ENCODE measurements at regions not wholly inside any gene's neighbourhood (a gene's known extent, or its start where the extent isn't known, plus 50 kb on each side); places are given as distances from the start of the nearest gene placed in this dataset.
"Not testable (repeated sequence)": the region's sequence is repeated elsewhere in the genome, so short reads cannot be mapped to it uniquely, and the experiment has no call there.

GRCh38 chr2:39872748-39873147, 93.7 kb upstream of the THUMPD2 start:
- H3K4me3 Mint-ChIP-seq = no peak overlapping the region
- DNase-seq = no peak
- H3K9me3 Mint-ChIP-seq = peaks cover 8% of the 10 kb centered on the region
- no peak overlapping the region for H3K27ac Mint-ChIP-seq
- no peak for TF ChIP-seq CTCF (IDR thresholded peaks at IDR 0.05)
- no peaks in the 10 kb centered on the region for H3K4me1 Mint-ChIP-seq
- no peaks in the 10 kb centered on the region for H3K36me3 Mint-ChIP-seq (ENCODE audit: low read depth)
- H3K27me3 Mint-ChIP-seq (ENCODE audit: low read depth, poor library complexity) = no peaks in the 10 kb centered on the region

- no peak overlapping the region for H3K4me3 Mint-ChIP-seq
- no peaks in the 10 kb centered on the region for H3K36me3 Mint-ChIP-seq (ENCODE audit: low read depth)
- no peaks in the 10 kb centered on the region for H3K4me1 Mint-ChIP-seq
- DNase-seq = no peak
- no peak overlapping the region for H3K27ac Mint-ChIP-seq
- H3K9me3 Mint-ChIP-seq = no peaks in the 10 kb centered on the region
- H3K27me3 Mint-ChIP-seq (ENCODE audit: low read depth, poor library complexity) = peaks cover 2% of the 10 kb centered on the region
- no peak for TF ChIP-seq CTCF (IDR thresholded peaks at IDR 0.05)
Observed at GRCh38 chr2:39871291-39871761, 92.3 kb upstream of the THUMPD2 start.

- no peak for TF ChIP-seq CTCF (IDR thresholded peaks at IDR 0.05)
- no peak overlapping the region for H3K27ac Mint-ChIP-seq
- H3K4me1 Mint-ChIP-seq = no peaks in the 10 kb centered on the region
- H3K4me3 Mint-ChIP-seq = no peak overlapping the region
- DNase-seq = no peak
- peaks cover 2% of the 10 kb centered on the region for H3K27me3 Mint-ChIP-seq (ENCODE audit: low read depth, poor library complexity)
- no peaks in the 10 kb centered on the region for H3K9me3 Mint-ChIP-seq
- no peaks in the 10 kb centered on the region for H3K36me3 Mint-ChIP-seq (ENCODE audit: low read depth)
Observed at GRCh38 chr2:39870871-39871270, 91.8 kb upstream of the THUMPD2 start.

GRCh38 chr2:39867268-39867667, 88.2 kb upstream of the THUMPD2 start:
- H3K27me3 Mint-ChIP-seq (ENCODE audit: low read depth, poor library complexity) = peaks cover 7% of the 10 kb centered on the region
- peaks cover 17% of the 10 kb centered on the region for H3K9me3 Mint-ChIP-seq
- no peak for DNase-seq
- no peaks in the 10 kb centered on the region for H3K36me3 Mint-ChIP-seq (ENCODE audit: low read depth)
- H3K4me1 Mint-ChIP-seq = no peaks in the 10 kb centered on the region
- no peak overlapping the region for H3K4me3 Mint-ChIP-seq
- TF ChIP-seq CTCF (IDR thresholded peaks at IDR 0.05) = no peak
- no peak overlapping the region for H3K27ac Mint-ChIP-seq

GRCh38 chr2:39865751-39866150, 86.7 kb upstream of the THUMPD2 start:
- TF ChIP-seq CTCF (IDR thresholded peaks at IDR 0.05) = no peak
- peaks cover 20% of the 10 kb centered on the region for H3K9me3 Mint-ChIP-seq
- H3K4me3 Mint-ChIP-seq = no peak overlapping the region
- H3K4me1 Mint-ChIP-seq = no peaks in the 10 kb centered on the region
- H3K27me3 Mint-ChIP-seq (ENCODE audit: low read depth, poor library complexity) = peaks cover 7% of the 10 kb centered on the region
- H3K27ac Mint-ChIP-seq = no peak overlapping the region
- no peak for DNase-seq
- no peaks in the 10 kb centered on the region for H3K36me3 Mint-ChIP-seq (ENCODE audit: low read depth)

- not testable (repeated sequence) for H3K4me1 Mint-ChIP-seq; H3K27ac Mint-ChIP-seq; H3K36me3 Mint-ChIP-seq (ENCODE audit: low read depth); H3K27me3 Mint-ChIP-seq (ENCODE audit: low read depth, poor library complexity); DNase-seq; H3K4me3 Mint-ChIP-seq
- peaks cover 20% of the 10 kb centered on the region for H3K9me3 Mint-ChIP-seq
Observed at GRCh38 chr2:39863672-39864071, 84.6 kb upstream of the THUMPD2 start.
